A549 (cell line): ENCODE measurements at regions not wholly inside any gene's neighbourhood (a gene's known extent, or its start where the extent isn't known, plus 50 kb on each side); places are given as distances from the start of the nearest gene placed in this dataset.

Experiments
- CTCF ChIP-seq: fragments of >200 bp; sonication (Bioruptor Twin); formaldehyde crosslinking; IDR thresholded peaks from 3 replicates; pipeline ENCODE4 v1.5.1; 2016
- USF2 ChIP-seq: fragments of 450-650 bp; IDR thresholded peaks from 2 replicates; pipeline ENCODE4 v1.6.1; 2014; ENCODE audit warnings: antibody characterized with exemption

- TF ChIP-seq CTCF: no peak
- TF ChIP-seq USF2: no peak
These were observed 107.9 kb upstream of the FREM1 start for GRCh38 chr9:15018096-15018637.
